H9 (cell line): ENCODE measurements at regions not wholly inside any gene's neighbourhood (a gene's known extent, or its start where the extent isn't known, plus 50 kb on each side); places are given as distances from the start of the nearest gene placed in this dataset.

Experiments used
- DNase-seq: peaks from one replicate; pipeline ENCODE4 v3.0.0-alpha.2; 2017
- H2AFZ ChIP-seq: one replicate; pipeline ENCODE4 v1.6.1; 2013; ENCODE audit warnings: mild to moderate bottlenecking, low read length, control low read depth, moderate library complexity
- H2AK5ac ChIP-seq: 2 replicates; pipeline ENCODE4 v1.6.1; 2013; ENCODE audit warnings: low read length, control low read depth, mixed read lengths; ENCODE audit not compliant: insufficient read length
- H2BK120ac ChIP-seq: one replicate; pipeline ENCODE4 v1.6.1; 2013; ENCODE audit warnings: low read depth, mild to moderate bottlenecking, low read length, control low read depth, inconsistent platforms; ENCODE audit not compliant: poor library complexity, severe bottlenecking
- H2BK12ac ChIP-seq: 2 replicates; pipeline ENCODE4 v1.6.1; 2013; ENCODE audit warnings: low read length, control low read depth, mixed read lengths, low read depth; ENCODE audit not compliant: insufficient read length
- H2BK15ac ChIP-seq: 2 replicates; pipeline ENCODE4 v1.6.1; 2013; ENCODE audit warnings: low read depth, low read length, control low read depth
- H2BK20ac ChIP-seq: one replicate; pipeline ENCODE4 v1.6.1; 2013; ENCODE audit warnings: low read depth, mild to moderate bottlenecking, low read length, control low read depth, inconsistent platforms; ENCODE audit not compliant: poor library complexity, severe bottlenecking
- H2BK5ac ChIP-seq: 2 replicates; pipeline ENCODE4 v1.6.1; 2013; ENCODE audit warnings: low read length, control low read depth, mixed read lengths; ENCODE audit not compliant: insufficient read length
- H3K14ac ChIP-seq: 2 replicates; pipeline ENCODE4 v1.6.1; 2013; ENCODE audit warnings: low read length, control low read depth; ENCODE audit not compliant: insufficient read depth
- H3K18ac ChIP-seq: 2 replicates; pipeline ENCODE4 v1.6.1; 2013; ENCODE audit warnings: low read depth, mild to moderate bottlenecking, mixed read lengths, low read length, control low read depth; ENCODE audit not compliant: insufficient read length
- H3K23ac ChIP-seq: 2 replicates; pipeline ENCODE4 v1.6.1; 2013; ENCODE audit warnings: low read length, control low read depth, mixed read lengths, low read depth; ENCODE audit not compliant: insufficient read length
- H3K23me2 ChIP-seq: 2 replicates; pipeline ENCODE4 v1.6.1; 2013; ENCODE audit warnings: low read depth, mild to moderate bottlenecking, mixed read lengths, low read length, control low read depth; ENCODE audit not compliant: insufficient read length, poor library complexity, severe bottlenecking
- H3K27ac ChIP-seq: 2 replicates; pipeline ENCODE4 v1.5.1; 2013; ENCODE audit warnings: low read length, control low read depth, mixed read lengths, low read depth; ENCODE audit not compliant: insufficient read length
- H3K27me3 ChIP-seq: 2 replicates; pipeline ENCODE4 v1.6.1; 2013; ENCODE audit warnings: low read length, control low read depth, inconsistent platforms; ENCODE audit not compliant: insufficient read depth
- H3K4ac ChIP-seq: 2 replicates; pipeline ENCODE4 v1.6.1; 2013; ENCODE audit warnings: low read depth, mild to moderate bottlenecking, control low read depth, inconsistent platforms, low read length, moderate library complexity
- H3K4me1 ChIP-seq: 2 replicates; pipeline ENCODE4 v1.6.1; 2013; ENCODE audit warnings: low read length, control low read depth, inconsistent platforms; ENCODE audit not compliant: insufficient read depth
- H3K4me2 ChIP-seq: 2 replicates; pipeline ENCODE4 v1.6.1; 2013; ENCODE audit warnings: low read length, control low read depth, mixed read lengths; ENCODE audit not compliant: insufficient read length, insufficient read depth
- H3K56ac ChIP-seq: 2 replicates; pipeline ENCODE4 v1.6.1; 2013; ENCODE audit warnings: low read depth, mild to moderate bottlenecking, mixed read lengths, low read length, control low read depth; ENCODE audit not compliant: insufficient read length
- H3K79me1 ChIP-seq: 2 replicates; pipeline ENCODE4 v1.6.1; 2013; ENCODE audit warnings: low read depth, mild to moderate bottlenecking, moderate library complexity, low read length, control low read depth, inconsistent platforms; ENCODE audit not compliant: insufficient read depth, poor library complexity, severe bottlenecking
- H3K79me2 ChIP-seq: 2 replicates; pipeline ENCODE4 v1.6.1; 2013; ENCODE audit warnings: low read length, control low read depth, inconsistent platforms; ENCODE audit not compliant: insufficient read depth
- H3K9ac ChIP-seq: 2 replicates; pipeline ENCODE4 v1.6.1; 2013; ENCODE audit warnings: low read length, control low read depth, mixed read lengths; ENCODE audit not compliant: insufficient read length; ENCODE audit errors: extremely low read depth
- H3K9me3 ChIP-seq: one replicate; pipeline ENCODE4 v1.6.1; 2013; ENCODE audit warnings: low read depth, low read length, inconsistent platforms; ENCODE audit not compliant: control insufficient read depth
- H3T11ph ChIP-seq: one replicate; pipeline ENCODE4 v1.6.1; 2013; ENCODE audit warnings: mild to moderate bottlenecking, low read length, control low read depth, inconsistent platforms
- H4K20me1 ChIP-seq: one replicate; pipeline ENCODE4 v1.6.1; 2013; ENCODE audit not compliant: control insufficient read depth, insufficient read length, insufficient read depth
- H4K5ac ChIP-seq: 2 replicates; pipeline ENCODE4 v1.6.1; 2013; ENCODE audit warnings: low read depth, mild to moderate bottlenecking, mixed read lengths, low read length, control low read depth; ENCODE audit not compliant: insufficient read length
- H4K8ac ChIP-seq: replicated peaks from 2 replicates; pipeline ENCODE4 v1.6.1; 2013; ENCODE audit warnings: low read length, control low read depth, mixed read lengths, low read depth; ENCODE audit not compliant: insufficient read length
- H4K91ac ChIP-seq: 2 replicates; pipeline ENCODE4 v1.6.1; 2013; ENCODE audit warnings: low read depth, mild to moderate bottlenecking, moderate library complexity, mixed read lengths, low read length, control low read depth; ENCODE audit not compliant: insufficient read length
- H3K27ac Mint-ChIP-seq, 3 experiments: 2 replicates in 2 of 3; 3 replicates in 1 of 3; pipeline ENCODE4 v1.8.0; 2020 to 2021; ENCODE audit warnings: mixed read lengths in 3 of 3, mild to moderate bottlenecking in 1 of 3, moderate library complexity in 1 of 3
- H3K27me3 Mint-ChIP-seq: 2 replicates; pipeline ENCODE4 v1.8.0; 2021; ENCODE audit warnings: low read depth, mild to moderate bottlenecking, moderate library complexity, mixed read lengths
- H3K36me3 Mint-ChIP-seq, 3 experiments: 2 replicates in 2 of 3; 3 replicates in 1 of 3; pipeline ENCODE4 v1.8.0; 2020 to 2021; ENCODE audit warnings: low read depth in 3 of 3, mixed read lengths in 3 of 3; ENCODE audit not compliant: insufficient read depth in 1 of 3
- H3K4me1 Mint-ChIP-seq, 2 experiments: 2 replicates each; pipeline ENCODE4 v1.8.0; 2020; ENCODE audit warnings: mixed read lengths in 2 of 2
- H3K4me3 Mint-ChIP-seq, 2 experiments: 2 replicates in 1 of 2; 3 replicates in 1 of 2; pipeline ENCODE4 v1.8.0; 2020 to 2021; ENCODE audit warnings: mild to moderate bottlenecking in 2 of 2, mixed read lengths in 2 of 2, moderate library complexity in 1 of 2
- H3K9me3 Mint-ChIP-seq, 2 experiments: 2 replicates in 1 of 2; 3 replicates in 1 of 2; pipeline ENCODE4 v1.8.0; 2020; ENCODE audit warnings: mild to moderate bottlenecking in 2 of 2, mixed read lengths in 2 of 2, moderate library complexity in 1 of 2
- CTCF ChIP-seq: fragments of 200-600 bp; sonication (generic); conservative IDR thresholded peaks from 3 replicates; pipeline ENCODE4 v1.8.0; 2021; ENCODE audit warnings: antibody characterized with exemption, mild to moderate bottlenecking
- WGBS: extraction: QIAGEN DNeasy Blood & Tissue Kit; methylation state at CpG from one replicate; pipeline ENCODE4 v1.1.7; 2013; ENCODE audit warnings: missing lambda C conversion rate, low lambda C conversion rate, mixed read lengths; ENCODE audit not compliant: insufficient read length; ENCODE audit errors: extremely low coverage; 5-methylcytosine and 5-hydroxymethylcytosine counted together

DNA sequence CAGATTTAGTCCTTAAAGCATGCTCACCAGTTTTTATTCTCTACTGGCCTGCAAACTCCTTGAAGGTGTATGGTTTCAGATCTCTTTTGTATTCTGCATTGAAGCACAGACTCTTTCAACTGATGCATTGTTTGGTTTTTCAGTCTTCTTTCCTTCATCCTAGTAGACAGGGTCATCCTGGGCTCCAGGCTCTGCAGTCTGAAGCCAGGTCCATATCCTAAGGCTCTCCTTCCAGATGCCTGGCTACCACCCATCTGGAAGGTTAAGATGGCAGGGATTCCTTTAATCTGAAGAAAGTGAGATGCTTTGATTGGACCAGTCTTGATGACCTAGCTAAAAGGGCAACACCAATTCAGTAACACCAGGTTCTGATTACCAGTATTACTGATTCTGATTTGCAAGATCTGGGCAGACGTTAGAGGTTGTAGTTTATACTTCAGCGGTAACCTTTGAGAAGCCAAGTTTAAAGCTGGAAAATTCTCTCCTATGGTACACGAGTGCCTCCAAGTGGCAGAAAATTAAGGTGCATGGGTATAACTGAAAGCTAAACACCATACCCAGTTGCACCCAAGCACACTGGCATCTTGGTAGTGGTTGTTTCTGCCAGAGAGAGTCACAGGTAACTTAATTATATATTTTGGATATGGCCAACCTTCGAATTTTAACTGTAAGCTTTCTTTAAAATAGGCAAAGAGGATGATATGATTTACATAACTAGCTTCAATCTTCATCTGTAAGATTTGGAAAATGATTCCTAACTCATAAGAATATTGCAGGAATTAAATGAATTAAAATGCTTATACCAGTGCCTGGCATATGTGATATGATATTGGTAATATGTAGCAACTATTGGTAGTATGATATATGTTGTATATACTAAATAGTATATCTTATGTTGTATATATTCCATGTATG is 1651.9 kb upstream of the MIR17HG start:
- no peak overlapping the region for H4K91ac ChIP-seq
- H2AK5ac ChIP-seq = no peak overlapping the region
- Mint-ChIP-seq H3K27ac (no peak overlapping the region), H3K4me3 (no peak overlapping the region), H3K9me3 (peaks cover 0 to 2% of the 10 kb centered on the region in 2 experiments; a peak in 2 of 5 replicates), H3K36me3 (0 out of 7 replicates have a peak, but pooled peaks cover 0 to 4% (median 1%) of the 10 kb centered on the region in 3 experiments), H3K4me1 (peaks cover 4% of the 10 kb centered on the region in 2 experiments; a peak in 2 of 4 replicates), H3K27me3 (no peaks in the 10 kb centered on the region)
- H2BK5ac ChIP-seq = no peak overlapping the region
- H3K56ac ChIP-seq = no peak overlapping the region
- no peak overlapping the region for H3K27ac ChIP-seq
- H2BK120ac ChIP-seq = no peak overlapping the region
- H3K23ac ChIP-seq = no peak overlapping the region
- peak; percentile 94 for TF ChIP-seq CTCF
- no peak overlapping the region for H4K8ac ChIP-seq
- H3K14ac ChIP-seq = no peak overlapping the region
- H3K23me2 ChIP-seq = no peaks in the 10 kb centered on the region
- DNase-seq = peak; percentile 46
- H3K4ac ChIP-seq = no peak overlapping the region
- no peaks in the 10 kb centered on the region for H3K79me1 ChIP-seq
- H3K4me2 ChIP-seq = no peak overlapping the region
- H2BK15ac ChIP-seq = no peak overlapping the region
- H3K9ac ChIP-seq = no peak overlapping the region
- no peaks in the 10 kb centered on the region for H3K79me2 ChIP-seq
- no peaks in the 10 kb centered on the region for H3K27me3 ChIP-seq
- H3K18ac ChIP-seq = no peak overlapping the region
- H2BK12ac ChIP-seq = no peak overlapping the region
- WGBS = no CpG with 5 or more reads among the region's 4 CpGs
- H4K20me1 ChIP-seq = no peaks in the 10 kb centered on the region
- H3T11ph ChIP-seq = no peak overlapping the region
- H3K9me3 ChIP-seq = no peaks in the 10 kb centered on the region
- H2BK20ac ChIP-seq = no peak overlapping the region
- no peak overlapping the region for H2AFZ ChIP-seq
- H3K4me1 ChIP-seq = no peaks in the 10 kb centered on the region
- H4K5ac ChIP-seq = no peak overlapping the region
